ENCODE measurements at regions not wholly inside any gene's neighbourhood (a gene's known extent, or its start where the extent isn't known, plus 50 kb on each side); places are given as distances from the start of the nearest gene placed in this dataset.

- no peak for DNase-seq (ENCODE audit: low read depth in 2 of 2)
- no peak for TF ChIP-seq CTCF (IDR thresholded peaks at IDR 0.05; ENCODE audit: low read depth, low read length)
- no peak overlapping the region for H3K4me3 ChIP-seq (replicated peaks in 1 of 2; ENCODE audit: low read depth in 2 of 2, low read length in 2 of 2)
Measured at GRCh38 chr1:106972074-106972473, 84.4 kb upstream of the PRMT6 start.

- no peak overlapping the region for H3K4me3 ChIP-seq (replicated peaks in 1 of 2; ENCODE audit: low read depth in 2 of 2, low read length in 2 of 2)
- DNase-seq (ENCODE audit: low read depth in 2 of 2): peak in 1 of 2 donors; percentile 8
- TF ChIP-seq CTCF (IDR thresholded peaks at IDR 0.05; ENCODE audit: low read depth, low read length): no peak
Measured at GRCh38 chr1:106975944-106976343, 80.5 kb upstream of the PRMT6 start.

GRCh38 chr1:106978477-106979322, 77.8 kb upstream of the PRMT6 start:
- no peak for TF ChIP-seq CTCF (IDR thresholded peaks at IDR 0.05; ENCODE audit: low read depth, low read length)
- H3K4me3 ChIP-seq (replicated peaks in 1 of 2; ENCODE audit: low read depth in 2 of 2, low read length in 2 of 2): no peak overlapping the region
- DNase-seq (ENCODE audit: low read depth in 2 of 2): peak; percentile 51 to 52

GRCh38 chr1:106979371-106979770, 77.1 kb upstream of the PRMT6 start:
- no peak overlapping the region for H3K4me3 ChIP-seq (replicated peaks in 1 of 2; ENCODE audit: low read depth in 2 of 2, low read length in 2 of 2)
- TF ChIP-seq CTCF (IDR thresholded peaks at IDR 0.05; ENCODE audit: low read depth, low read length): no peak
- DNase-seq (ENCODE audit: low read depth in 2 of 2): no peak

GRCh38 chr1:106980121-106980520, 76.4 kb upstream of the PRMT6 start:
- no peak overlapping the region for H3K4me3 ChIP-seq (replicated peaks in 1 of 2; ENCODE audit: low read depth in 2 of 2, low read length in 2 of 2)
- TF ChIP-seq CTCF (IDR thresholded peaks at IDR 0.05; ENCODE audit: low read depth, low read length): no peak
- DNase-seq (ENCODE audit: low read depth in 2 of 2): no peak

GRCh38 chr1:106984801-106985200, 71.7 kb upstream of the PRMT6 start:
- TF ChIP-seq CTCF (IDR thresholded peaks at IDR 0.05; ENCODE audit: low read depth, low read length): no peak
- no peak overlapping the region for H3K4me3 ChIP-seq (replicated peaks in 1 of 2; ENCODE audit: low read depth in 2 of 2, low read length in 2 of 2)
- no peak for DNase-seq (ENCODE audit: low read depth in 2 of 2)

All from cardiac fibroblast (primary cell).